ENCODE measurements at regions not wholly inside any gene's neighbourhood (a gene's known extent, or its start where the extent isn't known, plus 50 kb on each side); places are given as distances from the start of the nearest gene placed in this dataset.

- TF ChIP-seq CTCF (conservative IDR thresholded peaks at IDR 0.05) (no peak), EZH2 (IDR thresholded peaks at IDR 0.05; ENCODE audit: low read depth) (no peak)
Observed at GRCh38 chr3:24981924-24982323, 446.1 kb upstream of the RARB start.

Measured in PC-9 (cell line).